Erythroblast (primary cell): ENCODE measurements at regions not wholly inside any gene's neighbourhood (a gene's known extent, or its start where the extent isn't known, plus 50 kb on each side); places are given as distances from the start of the nearest gene placed in this dataset.

Experiments used
- GATA1 ChIP-seq: IDR thresholded peaks from 2 replicates; pipeline ENCODE4 v1.6.1; 2011; ENCODE audit warnings: low read depth, mild to moderate bottlenecking, control low read depth, low read length, moderate library complexity
- POLR2A ChIP-seq: IDR thresholded peaks from 2 replicates; pipeline ENCODE4 v1.6.1; 2011; ENCODE audit warnings: mild to moderate bottlenecking, low read length

DNA sequence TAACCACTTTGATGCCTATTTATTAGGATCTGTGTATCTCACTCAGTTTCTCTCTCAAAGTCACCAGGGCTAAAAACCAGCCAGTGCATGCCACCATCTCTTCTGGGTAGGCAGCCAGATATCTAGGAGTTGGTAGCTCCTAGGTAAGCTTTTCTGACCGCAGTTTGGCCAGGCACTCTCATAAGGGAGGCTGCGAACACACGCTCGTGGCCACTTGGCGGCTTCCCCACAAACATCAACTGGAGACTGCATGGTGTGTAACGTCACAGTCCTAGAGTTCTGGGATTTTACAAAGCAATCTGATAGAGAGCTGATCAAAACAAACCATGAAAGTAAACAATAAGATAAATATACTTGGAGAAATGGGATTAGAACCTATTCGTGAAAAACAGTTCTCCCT lies 424.3 kb upstream of the ACVR2A start:
- no peak for TF ChIP-seq POLR2A
- TF ChIP-seq GATA1: no peak
